Lower leg skin (tissue), 3 donors: ENCODE measurements at regions not wholly inside any gene's neighbourhood (a gene's known extent, or its start where the extent isn't known, plus 50 kb on each side); places are given as distances from the start of the nearest gene placed in this dataset.

Experiments
- CTCF ChIP-seq, 3 donors: fragments of 450-650 bp; IDR thresholded peaks; one replicate each; pipeline ENCODE4 v1.5.1; 2016; ENCODE audit warnings: antibody characterized with exemption in 3 of 3, mild to moderate bottlenecking in 3 of 3, moderate library complexity in 2 of 3
- POLR2A ChIP-seq, 2 donors: fragments of 450-650 bp; IDR thresholded peaks; one replicate each; pipeline ENCODE4 v1.6.1; 2016 to 2017; ENCODE audit warnings: antibody characterized with exemption in 2 of 2, mild to moderate bottlenecking in 1 of 2, moderate library complexity in 1 of 2

- TF ChIP-seq POLR2A (IDR thresholded peaks at IDR 0.05): no peak
- no peak for TF ChIP-seq CTCF (IDR thresholded peaks at IDR 0.05)
Observed at GRCh38 chr3:10601151-10601856, 95.9 kb upstream of the ATP2B2 start.
